ENCODE measurements at regions not wholly inside any gene's neighbourhood (a gene's known extent, or its start where the extent isn't known, plus 50 kb on each side); places are given as distances from the start of the nearest gene placed in this dataset.

- Mint-ChIP-seq H3K27me3 (ENCODE audit: low read depth) (peaks cover 2% of the 10 kb centered on the region; the same call in 1 of the 2 replicates), H3K4me3 (no peak overlapping the region), H3K4me1 (peaks cover 22% of the 10 kb centered on the region), H3K36me3 (peaks cover 25% of the 10 kb centered on the region), H3K27ac (no peak overlapping the region), H3K9me3 (peaks cover 20% of the 10 kb centered on the region)
- DNase-seq (ENCODE audit: low spot score) (no peak), ATAC-seq (peak; percentile 48; the same call in 1 of the 2 replicates)
- ChIA-PET POLR2A (no interaction called here), CTCF (no interaction called here)
- TF ChIP-seq, protein P1, sequence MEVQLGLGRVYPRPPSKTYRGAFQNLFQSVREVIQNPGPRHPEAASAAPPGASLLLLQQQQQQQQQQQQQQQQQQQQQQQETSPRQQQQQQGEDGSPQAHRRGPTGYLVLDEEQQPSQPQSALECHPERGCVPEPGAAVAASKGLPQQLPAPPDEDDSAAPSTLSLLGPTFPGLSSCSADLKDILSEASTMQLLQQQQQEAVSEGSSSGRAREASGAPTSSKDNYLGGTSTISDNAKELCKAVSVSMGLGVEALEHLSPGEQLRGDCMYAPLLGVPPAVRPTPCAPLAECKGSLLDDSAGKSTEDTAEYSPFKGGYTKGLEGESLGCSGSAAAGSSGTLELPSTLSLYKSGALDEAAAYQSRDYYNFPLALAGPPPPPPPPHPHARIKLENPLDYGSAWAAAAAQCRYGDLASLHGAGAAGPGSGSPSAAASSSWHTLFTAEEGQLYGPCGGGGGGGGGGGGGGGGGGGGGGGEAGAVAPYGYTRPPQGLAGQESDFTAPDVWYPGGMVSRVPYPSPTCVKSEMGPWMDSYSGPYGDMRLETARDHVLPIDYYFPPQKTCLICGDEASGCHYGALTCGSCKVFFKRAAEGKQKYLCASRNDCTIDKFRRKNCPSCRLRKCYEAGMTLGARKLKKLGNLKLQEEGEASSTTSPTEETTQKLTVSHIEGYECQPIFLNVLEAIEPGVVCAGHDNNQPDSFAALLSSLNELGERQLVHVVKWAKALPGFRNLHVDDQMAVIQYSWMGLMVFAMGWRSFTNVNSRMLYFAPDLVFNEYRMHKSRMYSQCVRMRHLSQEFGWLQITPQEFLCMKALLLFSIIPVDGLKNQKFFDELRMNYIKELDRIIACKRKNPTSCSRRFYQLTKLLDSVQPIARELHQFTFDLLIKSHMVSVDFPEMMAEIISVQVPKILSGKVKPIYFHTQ (CRISPR knock-in tag; IDR thresholded peaks at IDR 0.05), result no peak
- TF ChIP-seq CTCF (IDR thresholded peaks at IDR 0.05), result peak; percentile 58
These were observed 427.2 kb downstream of the FAT4 start for GRCh38 chr4:125741825-125742452.

DNA sequence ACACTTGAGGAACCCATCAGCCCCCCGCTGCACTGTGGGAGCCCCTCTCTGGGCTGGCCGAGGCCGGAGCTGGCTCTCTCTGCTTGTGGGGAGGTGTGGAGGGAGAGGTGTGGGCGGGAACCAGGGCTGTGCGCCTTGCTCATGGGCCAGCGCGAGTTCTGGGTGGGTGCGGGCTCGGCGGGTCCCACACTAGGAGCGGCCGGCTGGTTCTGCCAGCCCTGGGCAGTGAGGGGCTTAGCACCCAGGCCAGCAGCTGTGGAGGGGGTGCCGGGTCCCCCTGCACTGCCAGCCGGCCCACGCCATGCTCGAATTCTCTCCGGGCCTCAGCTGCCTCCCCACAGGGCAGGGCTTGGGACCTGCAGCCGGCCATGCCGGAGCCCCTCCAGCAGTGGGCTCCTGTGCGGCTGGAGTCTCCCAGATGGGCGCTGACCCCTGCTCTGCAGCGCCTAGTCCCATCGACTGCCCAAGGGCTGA, 430.2 kb downstream of the FAT4 start:
- ATAC-seq (no peak), DNase-seq (ENCODE audit: low spot score) (no peak)
- ChIA-PET CTCF (interaction anchor here (0.7 to 1.6 kb wide), 2 partner anchors 191 to 430 kb away, joined by 4 to 8 read pairs; partner anchors contain the start of gene FAT4), POLR2A (no interaction called here)
- Mint-ChIP-seq H3K4me1 (peaks cover 14% of the 10 kb centered on the region), H3K9me3 (peaks cover 30% of the 10 kb centered on the region), H3K27me3 (ENCODE audit: low read depth) (no peaks in the 10 kb centered on the region), H3K27ac (no peak overlapping the region), H3K4me3 (no peak overlapping the region), H3K36me3 (peaks cover 38% of the 10 kb centered on the region)
- peak; percentile 58; the same call in 1 of the 2 replicates for TF ChIP-seq FOXP1 (CRISPR knock-in tag; IDR thresholded peaks at IDR 0.05; ENCODE audit: borderline replicate concordance)
- no peak for TF ChIP-seq OVOL2 (CRISPR knock-in tag; IDR thresholded peaks at IDR 0.05; ENCODE audit: borderline replicate concordance)

- peaks cover 26% of the 10 kb centered on the region for H3K9me3 Mint-ChIP-seq
- TF ChIP-seq, protein P2, sequence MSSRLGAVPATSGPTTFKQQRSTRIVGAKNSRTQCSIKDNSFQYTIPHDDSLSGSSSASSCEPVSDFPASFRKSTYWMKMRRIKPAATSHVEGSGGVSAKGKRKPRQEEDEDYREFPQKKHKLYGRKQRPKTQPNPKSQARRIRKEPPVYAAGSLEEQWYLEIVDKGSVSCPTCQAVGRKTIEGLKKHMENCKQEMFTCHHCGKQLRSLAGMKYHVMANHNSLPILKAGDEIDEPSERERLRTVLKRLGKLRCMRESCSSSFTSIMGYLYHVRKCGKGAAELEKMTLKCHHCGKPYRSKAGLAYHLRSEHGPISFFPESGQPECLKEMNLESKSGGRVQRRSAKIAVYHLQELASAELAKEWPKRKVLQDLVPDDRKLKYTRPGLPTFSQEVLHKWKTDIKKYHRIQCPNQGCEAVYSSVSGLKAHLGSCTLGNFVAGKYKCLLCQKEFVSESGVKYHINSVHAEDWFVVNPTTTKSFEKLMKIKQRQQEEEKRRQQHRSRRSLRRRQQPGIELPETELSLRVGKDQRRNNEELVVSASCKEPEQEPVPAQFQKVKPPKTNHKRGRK (CRISPR knock-in tag; IDR thresholded peaks at IDR 0.05; ENCODE audit: borderline replicate concordance), result peak; percentile 68; the same call in 1 of the 2 replicates
- no peak for TF ChIP-seq TEAD1 (CRISPR knock-in tag; IDR thresholded peaks at IDR 0.05)
- peaks cover 29% of the 10 kb centered on the region for H3K36me3 Mint-ChIP-seq
- H3K27ac Mint-ChIP-seq, result no peak overlapping the region
- H3K4me1 Mint-ChIP-seq, result peaks cover 10% of the 10 kb centered on the region
- ChIA-PET POLR2A (no interaction called here), CTCF (no interaction called here)
- H3K4me3 Mint-ChIP-seq, result no peak overlapping the region
- DNase-seq (ENCODE audit: low spot score) (no peak), ATAC-seq (no peak)
- H3K27me3 Mint-ChIP-seq (ENCODE audit: low read depth), result no peaks in the 10 kb centered on the region
These were observed 434.6 kb downstream of the FAT4 start for GRCh38 chr4:125749354-125749753.

GRCh38 chr4:125750399-125750798, 435.6 kb downstream of the FAT4 start:
- ChIA-PET POLR2A (no interaction called here), CTCF (interaction anchor here (1.1 to 3.1 kb wide), 4 partner anchors 15 to 435 kb away, joined by 4 to 64 read pairs (median 4); partner anchors contain the start of gene FAT4)
- no peak for TF ChIP-seq ATF6 (CRISPR knock-in tag; IDR thresholded peaks at IDR 0.05)
- ATAC-seq (no peak), DNase-seq (ENCODE audit: low spot score) (no peak)
- H3K27me3 Mint-ChIP-seq (ENCODE audit: low read depth), result no peaks in the 10 kb centered on the region
- no peak overlapping the region for H3K4me3 Mint-ChIP-seq
- H3K27ac Mint-ChIP-seq, result no peak overlapping the region
- peaks cover 25% of the 10 kb centered on the region for H3K9me3 Mint-ChIP-seq
- peaks cover 23% of the 10 kb centered on the region for H3K36me3 Mint-ChIP-seq
- H3K4me1 Mint-ChIP-seq, result peaks cover 10% of the 10 kb centered on the region
